Activated naive CD4-positive, alpha-beta T cell treated with anti-CD3 and anti-CD28 coated beads for 36 hours (primary cell): ENCODE measurements at regions not wholly inside any gene's neighbourhood (a gene's known extent, or its start where the extent isn't known, plus 50 kb on each side); places are given as distances from the start of the nearest gene placed in this dataset.

Experiments
- CTCF ChIA-PET: fragments of 350-600 bp; sonication (Branson Sonifier 250); formaldehyde crosslinking; loops from one replicate; lab custom pipeline; 2021; ENCODE audit warnings: antibody characterized with exemption; lab: Charles Lee
- DNase-seq: peaks from one replicate; pipeline ENCODE4 v3.0.0-alpha.2; 2020
- H3K27ac Mint-ChIP-seq: one replicate; pipeline ENCODE4 v1.8.0; 2021; ENCODE audit warnings: mild to moderate bottlenecking, mixed read lengths
- H3K27me3 Mint-ChIP-seq: one replicate; pipeline ENCODE4 v1.8.0; 2021; ENCODE audit warnings: low read depth, mixed read lengths
- H3K36me3 Mint-ChIP-seq: one replicate; pipeline ENCODE4 v1.8.0; 2021; ENCODE audit warnings: low read depth, mixed read lengths
- H3K4me1 Mint-ChIP-seq: one replicate; pipeline ENCODE4 v1.8.0; 2021; ENCODE audit warnings: low read depth, mixed read lengths
- H3K4me3 Mint-ChIP-seq: one replicate; pipeline ENCODE4 v1.8.0; 2021; ENCODE audit warnings: mild to moderate bottlenecking, moderate library complexity, mixed read lengths
- H3K9me3 Mint-ChIP-seq: one replicate; pipeline ENCODE4 v1.8.0; 2021; ENCODE audit warnings: mixed read lengths
- intact Hi-C: fragments of 100-400 bp; cut with micrococcal nuclease; formaldehyde crosslinking; loops from one replicate; pipeline ENCODE4 v1.15.1; 2023

- H3K36me3 Mint-ChIP-seq = no peaks in the 10 kb centered on the region
- H3K27me3 Mint-ChIP-seq = no peaks in the 10 kb centered on the region
- CTCF ChIA-PET = no interaction called here
- no peak for DNase-seq
- intact Hi-C loops = no loop called here
- no peak overlapping the region for H3K27ac Mint-ChIP-seq
- H3K4me1 Mint-ChIP-seq = no peaks in the 10 kb centered on the region
- H3K9me3 Mint-ChIP-seq = peaks cover 3% of the 10 kb centered on the region
- no peak overlapping the region for H3K4me3 Mint-ChIP-seq
Measured at GRCh38 chr11:23988381-23989006, 508.4 kb upstream of the LUZP2 start.

GRCh38 chr11:23990346-23991164 lies 506.3 kb upstream of the LUZP2 start:
- Mint-ChIP-seq H3K27me3 (no peaks in the 10 kb centered on the region), H3K9me3 (peaks cover 8% of the 10 kb centered on the region), H3K4me1 (no peaks in the 10 kb centered on the region), H3K36me3 (no peaks in the 10 kb centered on the region), H3K4me3 (no peak overlapping the region), H3K27ac (no peak overlapping the region)
- no peak for DNase-seq
- CTCF ChIA-PET = no interaction called here
- intact Hi-C loops = no loop called here

GRCh38 chr11:23991165-23991539 lies 505.7 kb upstream of the LUZP2 start:
- Mint-ChIP-seq H3K27me3 (no peaks in the 10 kb centered on the region), H3K27ac (no peak overlapping the region)

GRCh38 chr11:23995891-23996290 lies 501.0 kb upstream of the LUZP2 start:
- intact Hi-C loops = no loop called here
- DNase-seq = no peak
- no peak overlapping the region for H3K4me3 Mint-ChIP-seq
- peaks cover 28% of the 10 kb centered on the region for H3K9me3 Mint-ChIP-seq
- no peak overlapping the region for H3K27ac Mint-ChIP-seq
- no peaks in the 10 kb centered on the region for H3K4me1 Mint-ChIP-seq
- no peaks in the 10 kb centered on the region for H3K36me3 Mint-ChIP-seq
- CTCF ChIA-PET = no interaction called here
- H3K27me3 Mint-ChIP-seq = no peaks in the 10 kb centered on the region

More at GRCh38 chr11:23991165-23991539, 505.7 kb upstream of the LUZP2 start:
- H3K4me1 Mint-ChIP-seq = no peaks in the 10 kb centered on the region
- H3K4me3 Mint-ChIP-seq = no peak overlapping the region
- intact Hi-C loops = no loop called here
- CTCF ChIA-PET = no interaction called here
- no peaks in the 10 kb centered on the region for H3K36me3 Mint-ChIP-seq
- peaks cover 8% of the 10 kb centered on the region for H3K9me3 Mint-ChIP-seq
- no peak for DNase-seq

- Mint-ChIP-seq H3K9me3 (peaks cover 31% of the 10 kb centered on the region), H3K36me3 (no peaks in the 10 kb centered on the region), H3K4me3 (no peak overlapping the region), H3K27me3 (no peaks in the 10 kb centered on the region), H3K27ac (no peak overlapping the region), H3K4me1 (no peaks in the 10 kb centered on the region)
- CTCF ChIA-PET = no interaction called here
- intact Hi-C loops = no loop called here
- DNase-seq = no peak
Measured at GRCh38 chr11:23997356-23997755, 499.5 kb upstream of the LUZP2 start.

- Mint-ChIP-seq H3K36me3 (no peaks in the 10 kb centered on the region), H3K9me3 (peaks cover 12% of the 10 kb centered on the region), H3K4me3 (no peak overlapping the region), H3K4me1 (no peaks in the 10 kb centered on the region), H3K27me3 (no peaks in the 10 kb centered on the region), H3K27ac (no peak overlapping the region)
- DNase-seq = no peak
- CTCF ChIA-PET = no interaction called here
- intact Hi-C loops = no loop called here
Measured at GRCh38 chr11:24005202-24005876, 491.5 kb upstream of the LUZP2 start.

GRCh38 chr11:24043842-24044241 lies 453.0 kb upstream of the LUZP2 start:
- Mint-ChIP-seq H3K36me3 (peaks cover 1% of the 10 kb centered on the region), H3K4me3 (no peak overlapping the region), H3K27ac (no peak overlapping the region), H3K4me1 (no peaks in the 10 kb centered on the region), H3K27me3 (no peaks in the 10 kb centered on the region), H3K9me3 (peaks cover 18% of the 10 kb centered on the region)
- CTCF ChIA-PET = no interaction called here
- no peak for DNase-seq
- intact Hi-C loops = no loop called here

- Mint-ChIP-seq H3K4me1 (no peaks in the 10 kb centered on the region), H3K36me3 (peaks cover 1% of the 10 kb centered on the region), H3K4me3 (no peak overlapping the region), H3K27me3 (no peaks in the 10 kb centered on the region), H3K27ac (no peak overlapping the region), H3K9me3 (peaks cover 25% of the 10 kb centered on the region)
- no peak for DNase-seq
- CTCF ChIA-PET = no interaction called here
- intact Hi-C loops = no loop called here
Measured at GRCh38 chr11:24046731-24047130, 450.1 kb upstream of the LUZP2 start.

GRCh38 chr11:24056051-24056450 lies 440.8 kb upstream of the LUZP2 start:
- Mint-ChIP-seq H3K36me3 (no peaks in the 10 kb centered on the region), H3K27ac (no peak overlapping the region), H3K4me3 (no peak overlapping the region), H3K9me3 (peaks cover 3% of the 10 kb centered on the region), H3K4me1 (no peaks in the 10 kb centered on the region), H3K27me3 (no peaks in the 10 kb centered on the region)
- intact Hi-C loops = no loop called here
- CTCF ChIA-PET = no interaction called here
- DNase-seq = no peak

- intact Hi-C loops = no loop called here
- no peaks in the 10 kb centered on the region for H3K27me3 Mint-ChIP-seq
- CTCF ChIA-PET = no interaction called here
- H3K36me3 Mint-ChIP-seq = no peaks in the 10 kb centered on the region
- H3K4me1 Mint-ChIP-seq = no peaks in the 10 kb centered on the region
- DNase-seq = no peak
- H3K4me3 Mint-ChIP-seq = no peak overlapping the region
- no peak overlapping the region for H3K27ac Mint-ChIP-seq
- peaks cover 1% of the 10 kb centered on the region for H3K9me3 Mint-ChIP-seq
Measured at GRCh38 chr11:24060125-24060524, 436.7 kb upstream of the LUZP2 start.

GRCh38 chr11:24064309-24064903 lies 432.4 kb upstream of the LUZP2 start:
- CTCF ChIA-PET = no interaction called here
- Mint-ChIP-seq H3K4me1 (no peaks in the 10 kb centered on the region), H3K4me3 (no peak overlapping the region), H3K36me3 (no peaks in the 10 kb centered on the region), H3K27me3 (no peaks in the 10 kb centered on the region), H3K9me3 (peaks cover 2% of the 10 kb centered on the region), H3K27ac (no peak overlapping the region)
- intact Hi-C loops = no loop called here
- no peak for DNase-seq

- intact Hi-C loops = no loop called here
- peaks cover 16% of the 10 kb centered on the region for H3K9me3 Mint-ChIP-seq
- H3K27ac Mint-ChIP-seq = no peak overlapping the region
- no peaks in the 10 kb centered on the region for H3K27me3 Mint-ChIP-seq
- H3K36me3 Mint-ChIP-seq = no peaks in the 10 kb centered on the region
- CTCF ChIA-PET = no interaction called here
- no peak for DNase-seq
- no peaks in the 10 kb centered on the region for H3K4me1 Mint-ChIP-seq
- H3K4me3 Mint-ChIP-seq = no peak overlapping the region
Measured at GRCh38 chr11:24068197-24068596, 428.7 kb upstream of the LUZP2 start.
